PFSK-1 (cell line): ENCODE measurements at regions not wholly inside any gene's neighbourhood (a gene's known extent, or its start where the extent isn't known, plus 50 kb on each side); places are given as distances from the start of the nearest gene placed in this dataset.

Experiments
- FOXP2 ChIP-seq: optimal IDR thresholded peaks from 2 replicates; pipeline ENCODE3; 2011; ENCODE audit warnings: borderline replicate concordance, control low read depth, inconsistent platforms; ENCODE audit not compliant: insufficient read depth; ENCODE audit errors: extremely low read length, extremely low read depth
- POLR2AphosphoS5 ChIP-seq: IDR thresholded peaks from 2 replicates; pipeline ENCODE4 v1.6.1; 2012; ENCODE audit warnings: low read depth, mild to moderate bottlenecking, control low read depth, low read length, moderate library complexity
- SIN3A ChIP-seq: IDR thresholded peaks from 2 replicates; pipeline ENCODE4 v1.6.1; 2012; ENCODE audit warnings: mild to moderate bottlenecking, low read length, moderate library complexity, borderline replicate concordance; ENCODE audit not compliant: insufficient read depth
- TAF1 ChIP-seq: IDR thresholded peaks from 2 replicates; pipeline ENCODE4 v1.6.1; 2012; ENCODE audit warnings: low read length, control low read depth, borderline replicate concordance; ENCODE audit not compliant: insufficient read depth
- TF ChIP-seq, protein P1 (sequence below), 2 experiments: IDR thresholded peaks; 2 replicates each; pipeline versions ENCODE4 v1.6.1 to v1.8.0; 2011 to 2012; ENCODE audit warnings: low read depth in 2 of 2, low read length in 2 of 2, control low read depth in 1 of 2, inconsistent platforms in 1 of 2, mild to moderate bottlenecking in 1 of 2, moderate library complexity in 1 of 2; ENCODE audit not compliant: insufficient read depth in 1 of 2

DNA sequence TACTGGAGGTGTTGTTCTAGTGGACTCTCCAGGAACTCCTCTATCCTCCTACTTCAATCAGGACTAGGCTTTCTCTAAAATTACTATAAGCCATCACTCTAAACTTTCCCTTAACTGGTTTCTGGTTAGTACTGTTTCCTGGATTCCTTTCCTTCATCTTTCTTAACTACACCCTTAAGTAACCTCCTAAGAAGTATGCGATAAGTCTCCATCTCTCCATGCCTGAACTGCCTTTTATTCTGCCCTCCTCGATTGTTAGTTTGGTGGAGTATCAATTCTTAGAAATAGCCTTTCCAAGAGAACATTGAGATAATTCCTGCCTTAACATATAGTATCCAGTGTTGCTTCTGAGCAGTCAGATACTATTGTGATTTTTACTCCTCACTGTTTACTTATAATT is 162.9 kb upstream of the PDE4B start:
- no peak for TF ChIP-seq TAF1

DNA sequence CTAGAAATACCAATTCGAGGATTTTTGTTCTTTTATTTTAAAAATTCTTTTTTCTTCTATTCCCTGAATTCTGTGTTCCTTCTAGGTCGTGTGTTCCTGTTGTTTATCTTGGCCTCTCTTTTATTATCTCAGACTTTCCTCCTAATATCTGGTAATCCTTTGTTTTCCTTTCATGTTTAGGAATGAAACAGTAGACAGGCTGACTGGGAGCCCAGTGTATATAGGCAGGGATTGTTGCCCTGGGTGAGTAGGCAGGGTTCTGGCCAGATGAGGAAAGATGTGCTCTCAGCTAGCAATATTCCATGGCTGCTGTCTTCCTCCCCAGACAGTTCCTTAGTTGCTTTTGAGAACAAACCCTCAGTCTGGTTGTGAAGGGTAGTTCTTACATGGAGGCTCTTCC is 161.8 kb upstream of the PDE4B start:
- no peak for TF ChIP-seq POLR2AphosphoS5
- TF ChIP-seq TAF1, result no peak
- TF ChIP-seq, protein P1, sequence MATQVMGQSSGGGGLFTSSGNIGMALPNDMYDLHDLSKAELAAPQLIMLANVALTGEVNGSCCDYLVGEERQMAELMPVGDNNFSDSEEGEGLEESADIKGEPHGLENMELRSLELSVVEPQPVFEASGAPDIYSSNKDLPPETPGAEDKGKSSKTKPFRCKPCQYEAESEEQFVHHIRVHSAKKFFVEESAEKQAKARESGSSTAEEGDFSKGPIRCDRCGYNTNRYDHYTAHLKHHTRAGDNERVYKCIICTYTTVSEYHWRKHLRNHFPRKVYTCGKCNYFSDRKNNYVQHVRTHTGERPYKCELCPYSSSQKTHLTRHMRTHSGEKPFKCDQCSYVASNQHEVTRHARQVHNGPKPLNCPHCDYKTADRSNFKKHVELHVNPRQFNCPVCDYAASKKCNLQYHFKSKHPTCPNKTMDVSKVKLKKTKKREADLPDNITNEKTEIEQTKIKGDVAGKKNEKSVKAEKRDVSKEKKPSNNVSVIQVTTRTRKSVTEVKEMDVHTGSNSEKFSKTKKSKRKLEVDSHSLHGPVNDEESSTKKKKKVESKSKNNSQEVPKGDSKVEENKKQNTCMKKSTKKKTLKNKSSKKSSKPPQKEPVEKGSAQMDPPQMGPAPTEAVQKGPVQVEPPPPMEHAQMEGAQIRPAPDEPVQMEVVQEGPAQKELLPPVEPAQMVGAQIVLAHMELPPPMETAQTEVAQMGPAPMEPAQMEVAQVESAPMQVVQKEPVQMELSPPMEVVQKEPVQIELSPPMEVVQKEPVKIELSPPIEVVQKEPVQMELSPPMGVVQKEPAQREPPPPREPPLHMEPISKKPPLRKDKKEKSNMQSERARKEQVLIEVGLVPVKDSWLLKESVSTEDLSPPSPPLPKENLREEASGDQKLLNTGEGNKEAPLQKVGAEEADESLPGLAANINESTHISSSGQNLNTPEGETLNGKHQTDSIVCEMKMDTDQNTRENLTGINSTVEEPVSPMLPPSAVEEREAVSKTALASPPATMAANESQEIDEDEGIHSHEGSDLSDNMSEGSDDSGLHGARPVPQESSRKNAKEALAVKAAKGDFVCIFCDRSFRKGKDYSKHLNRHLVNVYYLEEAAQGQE (IDR thresholded peaks at IDR 0.05; ENCODE audit: insufficient read depth in 1 of 2, low read depth in 2 of 2, low read length in 2 of 2), result no peak
- TF ChIP-seq SIN3A, result no peak; the same call in 1 of the 2 replicates
- no peak for TF ChIP-seq FOXP2

DNA sequence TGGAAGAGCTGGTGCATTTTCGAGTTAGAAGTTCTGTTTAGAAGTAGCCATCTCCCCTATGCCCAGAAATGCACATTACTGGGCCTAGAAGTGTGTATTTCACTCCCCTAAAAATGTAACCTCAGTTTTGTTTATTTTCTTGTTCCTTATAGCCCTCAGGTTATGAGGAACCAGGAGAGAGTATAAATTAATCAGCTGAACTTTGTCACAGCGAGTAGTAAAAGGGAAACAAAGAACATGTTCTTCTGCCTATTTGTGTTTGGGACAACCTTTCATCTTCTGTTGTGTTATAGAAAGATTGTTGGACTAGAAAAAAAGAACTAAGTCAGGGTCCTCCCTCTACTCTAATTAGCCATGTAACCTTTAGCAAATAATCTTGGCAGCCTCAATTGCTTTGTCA is 160.5 kb upstream of the PDE4B start:
- TF ChIP-seq SIN3A, result no peak
- no peak for TF ChIP-seq FOXP2
- TF ChIP-seq POLR2AphosphoS5, result no peak
- TF ChIP-seq, protein P1 (IDR thresholded peaks at IDR 0.05; ENCODE audit: insufficient read depth in 1 of 2, low read depth in 2 of 2, low read length in 2 of 2), result no peak
- TF ChIP-seq TAF1, result no peak

DNA sequence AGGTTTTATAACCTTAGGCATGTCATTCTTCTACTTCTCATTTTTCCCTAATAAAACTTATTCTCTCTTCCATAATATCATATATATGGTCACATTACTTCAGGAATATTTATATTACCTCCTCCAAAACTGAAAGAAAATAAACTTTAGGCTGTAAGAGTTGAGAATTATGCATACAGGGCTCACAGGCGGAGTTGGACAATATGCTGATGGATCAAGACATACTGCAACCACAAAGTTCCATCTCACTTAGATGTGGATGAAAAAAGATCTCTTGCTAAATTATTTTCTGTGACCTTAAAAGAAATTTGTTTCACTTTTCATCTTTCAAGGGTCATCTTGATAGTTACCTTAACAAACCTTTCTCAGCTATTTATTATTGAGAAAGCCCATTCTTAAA is 152.6 kb upstream of the PDE4B start:
- TF ChIP-seq, protein P1 (IDR thresholded peaks at IDR 0.05; ENCODE audit: insufficient read depth in 1 of 2, low read depth in 2 of 2, low read length in 2 of 2), result no peak
- TF ChIP-seq POLR2AphosphoS5 (no peak), FOXP2 (no peak), SIN3A (no peak), TAF1 (no peak)

DNA sequence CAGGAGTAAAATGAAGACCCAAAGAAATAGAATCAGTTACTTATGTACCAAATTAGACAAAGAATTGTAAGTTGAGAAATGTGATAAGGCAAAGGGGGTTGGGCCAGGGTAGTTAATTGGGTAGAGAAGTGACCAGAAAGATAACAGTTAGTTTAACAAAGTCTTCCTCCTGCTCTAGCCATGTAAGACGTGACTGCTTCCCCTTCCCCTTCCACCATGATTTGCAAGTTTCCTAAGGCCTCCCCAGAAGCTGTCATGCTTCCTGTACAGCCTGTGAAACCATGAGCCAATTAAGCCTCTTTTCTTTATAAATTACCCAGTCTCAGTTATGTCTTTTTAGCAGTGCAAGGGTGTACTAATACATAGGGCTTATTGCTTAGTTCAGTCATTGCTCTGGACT is 142.0 kb upstream of the PDE4B start:
- TF ChIP-seq SIN3A (no peak), FOXP2 (no peak), TAF1 (no peak), POLR2AphosphoS5 (no peak)
- TF ChIP-seq, protein P1 (IDR thresholded peaks at IDR 0.05; ENCODE audit: insufficient read depth in 1 of 2, low read depth in 2 of 2, low read length in 2 of 2), result no peak
